GM12878 (cell line): ENCODE measurements at regions not wholly inside any gene's neighbourhood (a gene's known extent, or its start where the extent isn't known, plus 50 kb on each side); places are given as distances from the start of the nearest gene placed in this dataset.

ENCODE experiments used
- BHLHE40 ChIP-seq, 2 experiments: fragments of 450-650 bp in 1 of 2; IDR thresholded peaks; 2 replicates each; pipeline ENCODE4 v1.6.1; 2011 to 2017; ENCODE audit warnings: low read depth in 2 of 2, borderline replicate concordance in 1 of 2, improper control_type of control experiment in 1 of 2, low read length in 1 of 2, mild to moderate bottlenecking in 1 of 2
- TCF12 ChIP-seq: IDR thresholded peaks from 2 replicates; pipeline ENCODE4 v1.6.1; 2011; ENCODE audit warnings: low read depth, mild to moderate bottlenecking, low read length

DNA sequence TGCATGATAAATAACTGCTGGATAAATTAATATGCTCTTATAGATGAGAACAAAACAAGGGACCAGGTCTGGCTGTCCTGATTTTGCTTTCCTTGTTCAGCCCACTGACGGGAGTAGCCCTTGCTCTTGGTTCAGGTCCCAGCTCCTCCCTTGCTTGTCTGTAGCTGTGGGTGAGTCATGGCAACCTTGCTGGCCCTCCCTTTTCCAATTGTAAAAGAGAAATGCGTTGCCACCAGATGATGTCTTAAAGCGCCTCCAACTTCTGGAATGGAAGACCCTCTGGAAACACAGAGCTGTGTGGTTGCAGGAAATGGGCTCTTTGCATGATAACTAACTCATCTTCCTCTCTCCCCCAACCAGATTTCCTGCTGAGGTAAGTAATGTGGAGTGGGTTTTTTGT is 171.4 kb downstream of the AASDH start:
- TF ChIP-seq TCF12 (no peak), BHLHE40 (IDR thresholded peaks at IDR 0.05; ENCODE audit: borderline replicate concordance in 1 of 2, low read depth in 2 of 2, low read length in 1 of 2) (no peak)
